GM19468 (cell line): ENCODE measurements at regions not wholly inside any gene's neighbourhood (a gene's known extent, or its start where the extent isn't known, plus 50 kb on each side); places are given as distances from the start of the nearest gene placed in this dataset.

Source experiments
- ATAC-seq: cut with Tn5 transposase; IDR thresholded peaks from one replicate; pipeline ENCODE4 v1.9.1; 2021; ENCODE audit warnings: mild to moderate bottlenecking, moderate library complexity, moderate number of reproducible peaks; ENCODE audit not compliant: unreplicated experiment; ENCODE audit errors: extremely low read depth

GRCh38 chr2:13543550-13543949 is 826.8 kb downstream of the TRIB2 start:
- peak; percentile 54 for ATAC-seq

- ATAC-seq = no peak
Measured at GRCh38 chr2:13545320-13545719, 828.6 kb downstream of the TRIB2 start.

GRCh38 chr2:13546131-13546530 is 829.4 kb downstream of the TRIB2 start:
- no peak for ATAC-seq

DNA sequence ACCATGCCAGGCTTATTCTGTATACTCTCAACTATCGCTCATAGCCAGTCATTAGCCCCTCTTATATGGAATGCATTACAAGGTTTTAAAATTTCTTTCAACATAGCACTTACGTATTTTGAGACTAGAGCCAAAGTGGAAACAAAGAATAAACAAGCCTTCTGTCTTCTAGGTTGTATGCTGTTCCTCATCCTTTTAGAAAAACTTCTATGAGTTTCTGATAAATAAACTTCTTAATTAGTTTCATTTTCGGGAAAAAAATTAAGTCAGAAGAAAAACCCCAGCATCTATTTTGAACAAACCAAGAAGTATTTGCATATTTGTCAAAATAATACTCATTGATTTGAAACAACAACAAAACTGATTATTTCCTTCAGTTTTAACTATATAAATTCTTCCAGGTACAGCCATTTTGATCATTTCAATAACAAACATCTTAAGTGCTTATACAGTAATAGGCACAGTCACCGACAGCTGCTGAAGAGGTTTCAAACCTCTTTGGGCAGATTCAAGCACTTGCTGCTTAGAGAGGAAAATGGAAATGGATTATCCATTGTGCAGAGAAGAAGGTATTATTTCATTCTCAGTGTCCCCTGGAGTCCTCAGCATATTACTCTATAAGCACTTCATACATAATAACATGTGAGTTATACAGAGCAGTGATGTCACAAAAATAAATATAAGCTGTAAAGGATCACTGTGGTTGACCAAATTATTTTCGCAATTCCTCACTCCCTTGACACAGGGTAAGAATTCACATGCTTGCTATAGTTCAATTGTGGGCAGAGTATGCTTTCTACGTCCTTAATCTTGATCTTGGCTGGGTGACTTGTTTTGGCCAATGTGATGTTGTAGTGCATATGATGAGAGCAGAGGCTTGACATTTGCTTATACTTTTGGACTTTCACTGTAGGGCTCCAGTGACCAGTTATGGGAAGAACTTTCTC is 833.8 kb downstream of the TRIB2 start:
- ATAC-seq = no peak

DNA sequence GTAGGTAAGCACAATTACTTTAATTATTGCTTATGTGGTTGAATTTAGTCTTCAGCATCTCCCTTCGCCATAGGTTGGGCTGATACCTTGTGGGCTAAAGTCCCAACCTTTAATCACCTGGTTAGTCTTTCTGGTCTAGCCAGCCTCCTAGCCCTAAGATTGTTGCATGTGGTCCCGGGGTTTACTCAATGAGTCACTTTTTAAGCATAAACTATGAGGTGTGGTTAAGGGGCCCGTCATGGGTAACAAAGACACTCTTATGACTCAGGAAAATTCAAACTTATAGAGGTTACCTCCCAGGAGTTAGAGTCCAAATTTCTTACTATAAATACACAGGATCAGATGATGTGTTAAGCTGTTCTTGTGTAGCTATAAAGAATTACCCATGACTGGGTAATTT is 841.6 kb downstream of the TRIB2 start:
- no peak for ATAC-seq

DNA sequence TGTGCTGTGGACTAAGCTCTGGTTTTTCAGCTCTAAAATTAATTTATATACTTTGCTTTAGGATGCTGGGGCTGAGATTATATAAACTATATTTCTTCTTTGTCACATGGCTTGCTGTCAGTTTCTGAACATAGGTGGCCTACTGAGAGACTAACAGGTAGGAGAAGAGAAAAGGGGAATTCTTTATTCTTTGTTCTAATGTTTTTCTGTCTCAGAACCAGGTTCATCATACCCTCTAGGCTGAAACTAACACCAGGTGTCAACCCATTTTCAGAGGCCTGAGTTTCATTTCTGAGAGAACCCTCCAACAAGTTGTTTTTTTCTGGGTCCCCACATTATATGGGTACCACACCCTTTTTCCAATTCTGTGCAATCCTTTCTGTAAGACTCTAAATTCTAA is 843.6 kb downstream of the TRIB2 start:
- peak; percentile 54 for ATAC-seq

GRCh38 chr2:13572466-13572865 is 855.7 kb downstream of the TRIB2 start:
- ATAC-seq = no peak

- ATAC-seq = no peak
Measured at GRCh38 chr2:13574831-13575230, 858.1 kb downstream of the TRIB2 start.

DNA sequence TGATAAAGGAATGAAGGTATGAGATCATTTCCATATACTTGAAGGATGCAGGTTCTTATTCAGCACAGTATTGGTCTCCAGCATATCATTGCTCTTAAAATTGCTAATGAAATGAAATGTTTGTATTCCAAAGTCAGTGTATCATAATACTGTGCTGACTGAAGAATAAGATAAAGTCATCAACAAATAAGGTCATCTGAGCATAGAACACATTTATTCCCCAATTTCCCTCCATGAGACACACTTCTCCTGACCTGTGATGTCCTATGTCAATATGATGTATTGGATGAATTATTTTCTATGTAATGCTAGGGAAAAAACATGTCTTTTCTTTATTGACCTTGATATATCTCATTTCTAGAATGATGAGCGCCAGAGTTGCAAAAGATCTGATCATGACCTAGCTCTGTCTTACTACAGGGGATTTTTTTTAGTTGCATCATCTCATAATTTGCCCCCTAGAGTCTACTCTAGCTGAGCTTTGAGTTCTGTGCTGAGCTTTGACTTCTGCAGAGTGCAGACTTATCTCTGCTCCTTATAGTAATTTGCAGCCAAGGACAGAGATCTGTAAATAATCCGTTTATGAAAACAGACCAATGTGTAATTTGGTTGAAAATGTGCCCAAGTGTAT is 859.8 kb downstream of the TRIB2 start:
- no peak for ATAC-seq

GRCh38 chr2:13578547-13578946 is 861.8 kb downstream of the TRIB2 start:
- ATAC-seq = no peak

- ATAC-seq = no peak
Measured at GRCh38 chr2:13581471-13581870, 864.7 kb downstream of the TRIB2 start.

- no peak for ATAC-seq
Measured at GRCh38 chr2:13583609-13584008, 866.9 kb downstream of the TRIB2 start.

- no peak for ATAC-seq
Measured at GRCh38 chr2:13584020-13584419, 867.3 kb downstream of the TRIB2 start.

DNA sequence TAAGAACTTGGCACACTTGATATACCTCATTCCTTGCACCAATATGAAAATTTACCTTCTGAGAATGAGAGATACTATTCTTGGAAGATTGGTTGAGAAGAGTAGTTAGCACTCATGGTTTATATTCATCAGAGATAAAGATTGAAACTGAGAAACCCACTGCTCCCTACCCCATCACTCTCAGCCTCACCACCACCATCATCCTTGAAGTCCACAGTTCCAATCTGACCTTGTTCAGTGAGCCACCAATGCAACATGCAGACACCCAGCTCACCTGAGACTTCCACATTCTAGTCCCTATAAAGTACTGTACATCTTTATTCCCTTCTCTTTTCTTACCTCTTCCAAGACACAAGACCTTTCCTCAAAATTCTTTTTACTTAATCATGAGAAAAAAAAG is 869.0 kb downstream of the TRIB2 start:
- no peak for ATAC-seq

DNA sequence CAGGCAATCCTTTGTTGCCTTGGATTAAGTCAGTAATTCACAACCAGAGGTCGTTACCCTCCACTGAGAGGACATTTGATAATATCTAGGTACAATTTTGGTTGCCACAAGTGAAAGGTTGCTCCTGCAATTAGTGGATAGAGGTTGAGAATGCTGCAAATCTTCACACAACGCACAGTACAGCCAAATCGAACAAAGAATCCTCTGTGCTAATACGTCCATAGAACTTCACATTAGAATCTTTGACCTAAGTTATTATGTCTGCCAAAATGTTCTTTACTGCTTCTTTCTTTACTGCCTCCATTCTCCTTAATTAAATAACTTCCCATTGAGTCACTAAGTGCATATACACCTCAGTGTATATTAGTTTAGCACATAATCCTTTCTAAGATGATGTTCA is 879.5 kb downstream of the TRIB2 start:
- no peak for ATAC-seq

- no peak for ATAC-seq
Measured at GRCh38 chr2:13597176-13597575, 880.4 kb downstream of the TRIB2 start.

DNA sequence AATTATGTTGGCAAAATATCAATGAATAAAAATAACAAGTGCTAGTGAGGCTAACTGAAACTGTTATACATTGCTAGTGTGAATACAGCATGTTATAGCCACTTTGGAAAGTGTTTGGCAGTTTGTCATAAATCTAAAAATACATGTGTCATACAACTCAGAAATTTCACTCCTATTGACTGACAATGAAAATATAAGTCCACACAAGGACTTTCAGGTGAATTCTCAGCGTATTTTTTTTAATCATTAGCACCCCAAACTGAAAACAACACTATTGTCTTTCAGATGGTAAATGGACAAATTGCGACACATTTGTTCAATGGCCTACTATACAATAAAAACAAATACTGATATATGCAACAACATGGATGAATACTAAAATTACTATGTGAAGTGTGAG is 884.8 kb downstream of the TRIB2 start:
- no peak for ATAC-seq

GRCh38 chr2:13604951-13605661 is 888.4 kb downstream of the TRIB2 start:
- ATAC-seq = no peak

DNA sequence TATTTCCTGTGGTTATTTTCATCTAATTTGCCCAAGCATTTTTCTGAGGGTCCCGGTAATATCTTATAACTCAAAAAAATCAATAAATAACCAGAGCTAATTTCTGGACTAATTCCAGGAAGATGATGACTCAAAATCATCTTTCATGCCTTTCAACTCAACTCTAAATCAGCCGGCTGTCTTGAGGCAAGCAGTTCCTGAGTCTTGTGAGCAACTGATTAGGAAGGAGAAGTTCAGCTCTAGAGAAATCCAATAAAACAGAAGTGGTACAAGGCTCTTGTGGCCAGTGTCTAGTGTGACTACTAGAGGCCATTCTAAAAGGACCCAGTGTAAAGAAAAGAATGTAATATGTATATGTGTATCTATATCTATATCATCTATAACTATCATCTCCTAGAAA is 890.4 kb downstream of the TRIB2 start:
- no peak for ATAC-seq

- ATAC-seq = no peak
Measured at GRCh38 chr2:13611939-13612338, 895.2 kb downstream of the TRIB2 start.

DNA sequence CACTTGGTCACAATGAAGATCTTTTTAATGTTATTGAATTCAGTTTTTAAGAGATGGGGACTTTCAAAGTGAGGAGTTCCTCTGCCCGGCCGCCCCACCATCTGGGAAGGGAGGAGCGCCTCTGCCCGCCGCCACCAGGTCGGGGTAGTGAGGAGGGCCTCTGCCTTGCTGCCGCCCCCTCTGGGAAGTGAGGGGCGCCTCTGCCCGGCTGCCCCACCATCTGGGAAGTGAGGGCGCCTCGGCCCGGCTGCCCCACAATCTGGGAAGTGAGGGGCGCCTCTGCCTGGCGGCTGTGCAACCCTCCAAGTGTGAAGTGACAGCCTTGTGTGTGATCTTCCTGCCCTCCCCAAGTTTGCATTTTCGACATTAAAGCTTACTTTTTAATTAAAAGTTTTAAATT is 899.3 kb downstream of the TRIB2 start:
- ATAC-seq = no peak
